GM12872 (cell line): ENCODE measurements at regions not wholly inside any gene's neighbourhood (a gene's known extent, or its start where the extent isn't known, plus 50 kb on each side); places are given as distances from the start of the nearest gene placed in this dataset.

ENCODE experiments used
- TF ChIP-seq, protein P1 (sequence below): IDR thresholded peaks from 3 replicates; pipeline ENCODE4 v1.5.1; 2011; ENCODE audit warnings: low read depth, mild to moderate bottlenecking, low read length, moderate library complexity; ENCODE audit not compliant: insufficient read depth

DNA sequence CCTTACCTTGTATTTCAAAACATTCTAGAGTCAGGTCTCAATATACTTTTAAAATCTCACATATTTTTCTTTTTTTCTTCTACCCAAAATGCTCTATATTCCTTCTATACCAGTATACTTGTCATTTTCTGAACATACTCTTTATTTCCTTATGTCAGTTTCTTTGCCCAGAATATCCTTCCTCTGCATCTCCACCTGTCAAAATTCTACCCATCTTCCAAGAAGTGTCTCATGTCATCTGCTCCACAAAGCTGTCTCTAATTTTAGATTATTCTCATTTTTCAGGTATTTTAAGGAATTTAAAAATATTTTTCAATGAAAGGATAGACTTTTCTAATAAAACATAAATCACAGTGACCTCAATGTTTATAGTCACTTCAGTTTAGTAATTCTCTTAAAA, 328.0 kb upstream of the SMIM30 start:
- TF ChIP-seq, protein P1, sequence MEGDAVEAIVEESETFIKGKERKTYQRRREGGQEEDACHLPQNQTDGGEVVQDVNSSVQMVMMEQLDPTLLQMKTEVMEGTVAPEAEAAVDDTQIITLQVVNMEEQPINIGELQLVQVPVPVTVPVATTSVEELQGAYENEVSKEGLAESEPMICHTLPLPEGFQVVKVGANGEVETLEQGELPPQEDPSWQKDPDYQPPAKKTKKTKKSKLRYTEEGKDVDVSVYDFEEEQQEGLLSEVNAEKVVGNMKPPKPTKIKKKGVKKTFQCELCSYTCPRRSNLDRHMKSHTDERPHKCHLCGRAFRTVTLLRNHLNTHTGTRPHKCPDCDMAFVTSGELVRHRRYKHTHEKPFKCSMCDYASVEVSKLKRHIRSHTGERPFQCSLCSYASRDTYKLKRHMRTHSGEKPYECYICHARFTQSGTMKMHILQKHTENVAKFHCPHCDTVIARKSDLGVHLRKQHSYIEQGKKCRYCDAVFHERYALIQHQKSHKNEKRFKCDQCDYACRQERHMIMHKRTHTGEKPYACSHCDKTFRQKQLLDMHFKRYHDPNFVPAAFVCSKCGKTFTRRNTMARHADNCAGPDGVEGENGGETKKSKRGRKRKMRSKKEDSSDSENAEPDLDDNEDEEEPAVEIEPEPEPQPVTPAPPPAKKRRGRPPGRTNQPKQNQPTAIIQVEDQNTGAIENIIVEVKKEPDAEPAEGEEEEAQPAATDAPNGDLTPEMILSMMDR, result no peak

GRCh38 chr7:113444261-113444660, 325.9 kb upstream of the SMIM30 start:
- TF ChIP-seq, protein P1, result no peak

DNA sequence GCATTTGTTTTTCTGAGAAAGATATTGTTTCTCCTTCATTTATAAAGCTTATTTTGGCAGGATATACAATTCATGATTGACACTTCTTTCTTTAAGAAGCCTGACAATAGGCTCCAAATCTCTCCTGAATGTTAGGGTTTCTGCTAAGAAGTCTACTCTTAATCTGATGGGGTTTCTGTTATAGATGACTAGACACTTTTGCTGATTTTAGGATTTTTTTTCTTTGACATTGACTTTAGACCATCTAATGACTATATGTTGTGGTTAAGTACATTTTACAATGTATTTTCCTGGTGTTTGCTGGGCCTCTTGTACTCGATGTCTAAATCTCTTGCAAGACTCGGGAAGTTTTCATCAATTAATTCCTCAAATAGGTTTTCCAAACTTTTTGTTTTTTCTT, 321.8 kb upstream of the SMIM30 start:
- TF ChIP-seq, protein P1, result no peak

DNA sequence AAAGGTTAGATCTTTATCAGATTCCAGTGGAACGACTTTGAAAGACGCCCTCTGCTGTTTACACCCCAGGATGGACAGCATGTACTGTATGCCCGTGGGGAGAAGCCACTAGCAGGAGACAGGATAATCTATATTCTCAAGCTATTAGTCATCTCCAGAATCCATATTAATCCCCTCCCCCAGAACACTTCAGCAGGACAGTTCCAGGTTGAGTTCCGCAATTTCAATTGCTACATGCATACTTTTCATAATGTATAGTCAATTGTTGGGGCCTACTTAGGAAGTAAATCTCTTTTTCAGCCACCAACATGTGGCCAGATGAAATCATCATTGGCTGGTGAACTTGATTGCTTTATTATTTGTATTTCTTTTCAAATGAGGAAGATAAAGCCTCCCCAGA, 313.1 kb upstream of the SMIM30 start:
- TF ChIP-seq, protein P1, result no peak

DNA sequence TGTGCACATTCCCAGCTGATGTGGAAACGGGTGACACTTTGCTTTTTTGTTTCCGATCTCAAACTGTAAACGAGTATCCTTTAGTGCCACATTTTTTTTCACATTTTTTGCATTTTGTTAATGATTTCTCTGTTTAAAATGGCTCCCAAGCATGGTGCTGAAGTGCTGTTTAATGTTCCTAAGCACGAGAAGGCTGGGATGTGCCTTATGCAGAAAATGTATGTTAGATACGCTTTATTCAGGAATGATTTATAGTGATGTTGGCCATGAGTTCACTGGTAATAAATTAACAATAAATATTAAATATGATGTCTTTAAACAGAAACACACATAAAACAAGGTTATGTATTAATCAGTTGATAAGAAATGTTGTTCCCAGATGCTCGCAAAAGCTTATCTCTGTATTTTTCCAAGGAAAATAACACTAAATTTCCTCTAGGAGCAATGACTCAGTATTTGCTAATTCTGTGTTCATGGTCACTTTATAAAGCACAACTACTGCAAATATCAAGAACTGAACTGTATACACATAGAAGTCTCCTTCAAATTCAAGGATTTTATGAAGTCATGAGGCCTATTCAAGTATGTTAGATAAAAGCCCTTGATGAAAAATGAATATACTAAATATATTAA, 305.9 kb upstream of the SMIM30 start:
- TF ChIP-seq, protein P1, result no peak

GRCh38 chr7:113421696-113422330, 303.5 kb upstream of the SMIM30 start:
- TF ChIP-seq, protein P1, result peak; percentile 86

- TF ChIP-seq, protein P1, result no peak
These were observed 296.2 kb upstream of the SMIM30 start for GRCh38 chr7:113414401-113415035.
